ENCODE measurements at regions not wholly inside any gene's neighbourhood (a gene's known extent, or its start where the extent isn't known, plus 50 kb on each side); places are given as distances from the start of the nearest gene placed in this dataset.

DNA sequence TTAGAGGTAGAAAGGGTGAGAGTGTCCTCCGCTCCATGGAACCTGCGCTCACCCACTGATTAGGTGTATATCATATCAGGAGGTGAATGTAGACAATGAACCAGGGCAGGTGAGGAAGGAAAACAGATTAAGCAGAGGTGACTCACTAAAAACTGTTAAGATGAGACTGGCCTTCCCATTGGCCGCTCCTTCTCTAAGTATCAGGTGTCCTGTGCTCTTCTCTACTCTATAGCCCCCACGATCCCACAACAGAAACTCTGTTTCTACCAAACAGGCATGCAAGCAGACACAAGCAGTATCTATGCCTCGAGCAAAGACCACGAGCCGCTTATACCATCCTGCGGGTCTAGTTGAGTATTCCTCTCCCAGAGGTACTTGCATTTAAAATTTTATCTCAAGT lies 103.1 kb downstream of the SNX19 start:
- intact Hi-C loops (cut with DNase I; ENCODE audit: low total_unique reads), result no loop called here
- DNase-seq (ENCODE audit: low spot score in 2 of 2), result no peak
- WGBS, 2 donors, result 72 to 82% methylated on average over 8 of the region's 8 CpGs
- no peak for TF ChIP-seq POLR2A (IDR thresholded peaks at IDR 0.05)
- TF ChIP-seq, protein P1, sequence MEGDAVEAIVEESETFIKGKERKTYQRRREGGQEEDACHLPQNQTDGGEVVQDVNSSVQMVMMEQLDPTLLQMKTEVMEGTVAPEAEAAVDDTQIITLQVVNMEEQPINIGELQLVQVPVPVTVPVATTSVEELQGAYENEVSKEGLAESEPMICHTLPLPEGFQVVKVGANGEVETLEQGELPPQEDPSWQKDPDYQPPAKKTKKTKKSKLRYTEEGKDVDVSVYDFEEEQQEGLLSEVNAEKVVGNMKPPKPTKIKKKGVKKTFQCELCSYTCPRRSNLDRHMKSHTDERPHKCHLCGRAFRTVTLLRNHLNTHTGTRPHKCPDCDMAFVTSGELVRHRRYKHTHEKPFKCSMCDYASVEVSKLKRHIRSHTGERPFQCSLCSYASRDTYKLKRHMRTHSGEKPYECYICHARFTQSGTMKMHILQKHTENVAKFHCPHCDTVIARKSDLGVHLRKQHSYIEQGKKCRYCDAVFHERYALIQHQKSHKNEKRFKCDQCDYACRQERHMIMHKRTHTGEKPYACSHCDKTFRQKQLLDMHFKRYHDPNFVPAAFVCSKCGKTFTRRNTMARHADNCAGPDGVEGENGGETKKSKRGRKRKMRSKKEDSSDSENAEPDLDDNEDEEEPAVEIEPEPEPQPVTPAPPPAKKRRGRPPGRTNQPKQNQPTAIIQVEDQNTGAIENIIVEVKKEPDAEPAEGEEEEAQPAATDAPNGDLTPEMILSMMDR (IDR thresholded peaks at IDR 0.05), result no peak
- H3K4me3 ChIP-seq (ENCODE audit: low read depth, poor library complexity, severe bottlenecking), result no peak overlapping the region

DNA sequence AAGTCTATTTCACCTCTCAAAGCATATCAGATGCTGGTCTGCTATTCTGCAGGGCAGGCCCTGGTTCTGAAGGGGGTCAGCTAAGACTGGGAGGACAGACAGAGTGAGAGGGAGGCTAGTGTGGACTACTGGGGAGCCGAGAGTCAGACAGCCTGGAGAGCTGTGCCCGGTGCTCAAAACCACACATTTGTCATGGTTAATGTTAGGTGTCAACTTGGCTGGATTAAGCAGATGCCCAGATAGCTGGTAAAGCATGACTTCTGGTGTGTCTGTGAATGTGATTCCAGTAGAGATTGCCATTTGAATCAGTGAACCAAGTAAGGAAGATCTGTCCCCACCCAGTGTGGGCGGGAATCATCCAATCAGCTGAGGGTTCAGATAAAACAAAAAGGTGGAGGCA lies 102.6 kb downstream of the SNX19 start:
- H3K4me3 ChIP-seq (ENCODE audit: low read depth, poor library complexity, severe bottlenecking), result no peak overlapping the region
- WGBS, 2 donors, result 67 to 76% methylated on average over 3 of the region's 3 CpGs
- intact Hi-C loops (cut with DNase I; ENCODE audit: low total_unique reads), result no loop called here
- DNase-seq (ENCODE audit: low spot score in 2 of 2), result no peak
- TF ChIP-seq, protein P1 (IDR thresholded peaks at IDR 0.05), result no peak
- TF ChIP-seq POLR2A (IDR thresholded peaks at IDR 0.05), result no peak

DNA sequence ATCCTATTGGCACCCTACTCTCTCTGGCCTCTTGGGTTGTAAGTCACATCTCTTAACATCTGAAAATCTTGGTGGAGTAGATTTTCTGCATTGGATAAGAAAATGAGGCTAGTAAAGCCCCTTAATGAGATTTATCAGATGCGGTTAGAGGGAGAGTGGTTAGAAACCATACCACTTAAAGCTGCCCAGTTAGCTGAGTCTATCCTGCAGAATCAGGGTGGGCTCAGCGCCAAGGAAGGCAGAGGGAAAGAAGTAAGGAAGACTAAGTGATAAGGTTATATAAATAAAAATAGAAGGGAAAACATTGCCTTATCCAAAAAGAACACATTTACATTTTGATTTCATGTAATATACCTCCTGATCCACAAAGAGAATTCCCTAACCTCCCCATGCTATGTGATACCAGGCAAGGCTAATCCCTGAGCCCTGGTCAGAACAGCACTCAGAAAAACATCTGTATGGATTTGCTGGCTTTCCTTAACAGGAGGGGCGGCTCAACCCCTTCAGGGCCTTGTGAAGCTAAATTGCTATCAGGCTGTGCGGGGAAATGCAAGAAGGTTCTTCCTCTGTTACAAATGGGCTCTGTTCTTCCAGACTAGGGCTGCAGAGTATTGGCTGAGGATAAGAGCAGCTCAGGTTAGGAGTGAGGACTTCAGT lies 101.7 kb downstream of the SNX19 start:
- DNase-seq (ENCODE audit: low spot score in 2 of 2), result no peak
- no peak for TF ChIP-seq POLR2A (IDR thresholded peaks at IDR 0.05)
- TF ChIP-seq, protein P1 (IDR thresholded peaks at IDR 0.05), result no peak
- 75 to 92% methylated on average over 4 of the region's 4 CpGs for WGBS, 2 donors
- intact Hi-C loops (cut with DNase I; ENCODE audit: low total_unique reads), result no loop called here
- H3K4me3 ChIP-seq (ENCODE audit: low read depth, poor library complexity, severe bottlenecking), result no peak overlapping the region

DNA sequence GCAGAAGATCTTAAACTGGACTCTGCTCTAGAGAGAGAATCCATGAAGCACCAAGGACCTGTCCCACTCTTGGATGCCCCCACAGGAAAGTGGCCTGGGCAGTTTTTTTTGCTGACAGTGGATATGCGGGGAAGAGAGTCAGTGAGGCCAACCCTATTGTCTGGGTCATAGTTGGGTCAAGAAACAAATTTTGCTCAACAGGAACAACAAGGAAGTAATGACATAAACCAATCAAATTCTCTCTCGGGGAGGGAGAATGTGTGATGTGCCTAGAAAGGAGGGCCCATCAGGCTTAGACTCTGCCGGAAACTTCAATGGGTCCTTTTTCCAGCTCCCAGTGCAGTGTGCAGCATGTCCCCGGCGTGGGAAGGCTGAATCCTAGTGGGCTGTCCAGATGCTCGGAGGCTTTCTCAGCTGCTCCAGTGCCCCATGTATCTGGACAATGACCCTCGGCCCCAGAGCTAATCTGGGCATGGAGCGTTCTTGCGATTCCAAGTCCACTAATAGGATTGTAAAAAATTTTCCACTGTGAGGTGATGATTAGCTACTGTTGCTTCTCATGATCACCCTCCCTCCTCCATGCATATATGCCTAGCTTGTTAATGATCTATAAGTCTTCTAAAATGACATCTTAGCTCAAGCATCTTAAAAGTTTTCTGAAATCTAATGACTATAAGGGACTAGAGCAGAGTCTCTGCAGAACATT lies 101.0 kb downstream of the SNX19 start:
- no peak for DNase-seq (ENCODE audit: low spot score in 2 of 2)
- intact Hi-C loops (cut with DNase I; ENCODE audit: low total_unique reads), result no loop called here
- no peak overlapping the region for H3K4me3 ChIP-seq (ENCODE audit: low read depth, poor library complexity, severe bottlenecking)
- TF ChIP-seq, protein P1 (IDR thresholded peaks at IDR 0.05), result no peak
- no peak for TF ChIP-seq POLR2A (IDR thresholded peaks at IDR 0.05)
- whole genome bisulfite sequencing, 2 donors, result 83 to 93% methylated on average over 9 of the region's 9 CpGs

DNA sequence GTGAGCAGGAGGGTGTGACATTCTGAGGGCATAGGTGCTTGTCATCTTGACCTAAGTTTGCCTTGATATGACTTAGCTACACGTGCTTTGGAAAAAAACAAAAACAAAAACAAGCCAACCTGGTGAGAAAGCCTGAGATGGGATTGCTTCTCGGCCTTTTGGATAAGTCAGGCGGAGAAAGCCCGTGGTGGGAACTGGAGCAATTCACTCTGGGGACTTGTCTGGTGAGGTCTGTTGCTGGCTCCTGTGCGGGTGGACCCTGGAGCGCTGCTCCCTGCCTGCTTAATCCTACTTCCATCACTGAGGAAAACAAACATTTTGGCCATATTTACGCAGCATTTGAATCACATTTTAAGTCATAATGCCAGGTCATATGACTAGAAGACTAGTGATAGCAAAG lies 100.3 kb downstream of the SNX19 start:
- WGBS, 2 donors, result 84 to 85% methylated on average over 7 of the region's 7 CpGs
- no peak for DNase-seq (ENCODE audit: low spot score in 2 of 2)
- intact Hi-C loops (cut with DNase I; ENCODE audit: low total_unique reads), result no loop called here
- H3K4me3 ChIP-seq (ENCODE audit: low read depth, poor library complexity, severe bottlenecking), result no peak overlapping the region
- no peak for TF ChIP-seq POLR2A (IDR thresholded peaks at IDR 0.05)
- TF ChIP-seq, protein P1 (IDR thresholded peaks at IDR 0.05), result no peak
